ENCODE measurements at regions not wholly inside any gene's neighbourhood (a gene's known extent, or its start where the extent isn't known, plus 50 kb on each side); places are given as distances from the start of the nearest gene placed in this dataset.
A peak's percentile ranks its signal among the peaks of the same experiment; 100 is the strongest.

DNA sequence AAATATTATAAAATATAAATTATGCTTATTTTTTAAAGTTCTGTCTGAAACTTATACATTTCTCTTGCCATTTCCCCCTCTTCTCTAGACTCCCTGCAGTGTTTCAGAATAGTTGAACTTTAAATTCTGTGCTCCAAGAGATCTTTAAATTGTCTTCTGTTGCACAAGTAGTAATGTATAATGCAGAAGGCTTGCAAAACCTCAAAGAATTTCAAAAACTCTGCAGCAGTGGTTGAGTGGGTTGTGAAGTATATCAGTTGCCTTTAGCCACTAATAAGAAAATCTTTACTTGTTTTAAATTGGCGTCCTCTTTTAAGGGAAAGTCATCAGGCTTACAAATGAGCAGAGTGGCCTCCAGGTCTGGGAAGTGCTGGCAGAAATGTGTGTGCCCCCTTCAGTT is 1153.3 kb upstream of the PABPC4L start:
- DNase-seq (ENCODE audit: low spot score) (no peak), ATAC-seq (no peak)
- no peaks in the 10 kb centered on the region for H3K36me3 ChIP-seq (ENCODE audit: insufficient read depth)
- H3K4me3 ChIP-seq = no peak overlapping the region
- Mint-ChIP-seq H3K36me3 (ENCODE audit: low read depth) (no peaks in the 10 kb centered on the region; the same call in 2 of the 3 replicates), H3K27me3 (ENCODE audit: insufficient read depth, low read depth, poor library complexity) (peaks cover 2% of the 10 kb centered on the region), H3K4me3 (no peak overlapping the region), H3K9me3 (no peaks in the 10 kb centered on the region; the same call in 2 of the 3 replicates), H3K27ac (peak overlapping the region; percentile 64), H3K4me1 (peaks cover 5% of the 10 kb centered on the region; the same call in 2 of the 3 replicates)
- H2AFZ ChIP-seq = peak overlapping the region; percentile 72; the same call in 1 of the 2 replicates
- no peak overlapping the region for H3K27ac ChIP-seq (ENCODE audit: low read depth)
- no peaks in the 10 kb centered on the region for H3K4me1 ChIP-seq (ENCODE audit: insufficient read depth)
- no peaks in the 10 kb centered on the region for H3K9me2 ChIP-seq (ENCODE audit: insufficient read depth)
- TF ChIP-seq ZNF462 (CRISPR knock-in tag; IDR thresholded peaks at IDR 0.05) (no peak), NANOG (IDR thresholded peaks at IDR 0.05; ENCODE audit: borderline replicate concordance) (no peak), EZH2 (IDR thresholded peaks at IDR 0.05; ENCODE audit: low read depth, unreplicated experiment) (no peak), POLR2AphosphoS5 (IDR thresholded peaks at IDR 0.05; ENCODE audit: low read depth) (no peak), EZH2phosphoT487 (IDR thresholded peaks at IDR 0.05; ENCODE audit: unreplicated experiment) (no peak), JUNB (IDR thresholded peaks at IDR 0.05; ENCODE audit: unreplicated experiment) (no peak), CREB1 (CRISPR knock-in tag; IDR thresholded peaks at IDR 0.05; ENCODE audit: low read depth) (no peak), ZNF114 (CRISPR knock-in tag; IDR thresholded peaks at IDR 0.05) (no peak), ZNF331 (CRISPR knock-in tag; IDR thresholded peaks at IDR 0.05; ENCODE audit: low read depth) (no peak), ETS1 (IDR thresholded peaks at IDR 0.05) (no peak), STAT1 (IDR thresholded peaks at IDR 0.05; ENCODE audit: unreplicated experiment) (no peak), REST (IDR thresholded peaks at IDR 0.05; ENCODE audit: unreplicated experiment) (no peak)
- TF ChIP-seq, protein P1, sequence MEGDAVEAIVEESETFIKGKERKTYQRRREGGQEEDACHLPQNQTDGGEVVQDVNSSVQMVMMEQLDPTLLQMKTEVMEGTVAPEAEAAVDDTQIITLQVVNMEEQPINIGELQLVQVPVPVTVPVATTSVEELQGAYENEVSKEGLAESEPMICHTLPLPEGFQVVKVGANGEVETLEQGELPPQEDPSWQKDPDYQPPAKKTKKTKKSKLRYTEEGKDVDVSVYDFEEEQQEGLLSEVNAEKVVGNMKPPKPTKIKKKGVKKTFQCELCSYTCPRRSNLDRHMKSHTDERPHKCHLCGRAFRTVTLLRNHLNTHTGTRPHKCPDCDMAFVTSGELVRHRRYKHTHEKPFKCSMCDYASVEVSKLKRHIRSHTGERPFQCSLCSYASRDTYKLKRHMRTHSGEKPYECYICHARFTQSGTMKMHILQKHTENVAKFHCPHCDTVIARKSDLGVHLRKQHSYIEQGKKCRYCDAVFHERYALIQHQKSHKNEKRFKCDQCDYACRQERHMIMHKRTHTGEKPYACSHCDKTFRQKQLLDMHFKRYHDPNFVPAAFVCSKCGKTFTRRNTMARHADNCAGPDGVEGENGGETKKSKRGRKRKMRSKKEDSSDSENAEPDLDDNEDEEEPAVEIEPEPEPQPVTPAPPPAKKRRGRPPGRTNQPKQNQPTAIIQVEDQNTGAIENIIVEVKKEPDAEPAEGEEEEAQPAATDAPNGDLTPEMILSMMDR (conservative IDR thresholded peaks at IDR 0.05; ENCODE audit: low read depth in 2 of 2) = no peak
- H4K20me1 ChIP-seq (replicated peaks; ENCODE audit: insufficient read depth) = no peaks in the 10 kb centered on the region
- no peaks in the 10 kb centered on the region for H3F3A ChIP-seq (replicated peaks; ENCODE audit: low read depth)
- no peak overlapping the region for H3K4me2 ChIP-seq
- no peaks in the 10 kb centered on the region for H3K79me2 ChIP-seq (replicated peaks; ENCODE audit: insufficient read depth)
- no peaks in the 10 kb centered on the region for H3K27me3 ChIP-seq (ENCODE audit: insufficient read depth)
